ENCODE measurements at regions not wholly inside any gene's neighbourhood (a gene's known extent, or its start where the extent isn't known, plus 50 kb on each side); places are given as distances from the start of the nearest gene placed in this dataset.

DNA sequence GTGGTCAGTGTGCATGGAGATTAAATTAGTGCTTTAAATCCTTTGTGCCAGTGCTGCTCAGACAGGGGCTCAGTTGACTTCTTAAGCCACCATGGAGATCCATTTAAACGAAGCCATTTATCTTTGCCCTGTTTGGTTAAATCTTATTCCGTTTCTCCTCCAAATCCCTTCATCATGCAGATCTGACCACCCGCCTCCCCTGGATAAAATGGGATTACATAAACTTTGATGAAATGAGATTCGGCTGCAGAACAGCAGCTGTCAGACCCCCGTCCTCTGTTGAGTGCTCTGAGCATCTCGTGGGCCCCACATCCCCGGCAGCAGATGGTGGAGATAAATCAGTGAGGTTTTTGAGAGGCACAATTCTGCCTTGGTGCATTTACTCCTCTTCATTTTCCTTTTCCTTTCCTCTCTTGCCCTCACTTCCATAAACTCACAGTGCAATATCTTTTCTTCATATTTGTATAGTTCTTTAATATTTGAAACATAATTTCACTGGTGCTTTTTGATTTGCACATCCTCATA is 84.4 kb upstream of the TWIST2 start:
- TF ChIP-seq POLR2AphosphoS5 (IDR thresholded peaks at IDR 0.05) (no peak), EP300 (IDR thresholded peaks at IDR 0.05) (no peak), POLR2A (IDR thresholded peaks at IDR 0.05) (no peak)
- TF ChIP-seq, protein P1, sequence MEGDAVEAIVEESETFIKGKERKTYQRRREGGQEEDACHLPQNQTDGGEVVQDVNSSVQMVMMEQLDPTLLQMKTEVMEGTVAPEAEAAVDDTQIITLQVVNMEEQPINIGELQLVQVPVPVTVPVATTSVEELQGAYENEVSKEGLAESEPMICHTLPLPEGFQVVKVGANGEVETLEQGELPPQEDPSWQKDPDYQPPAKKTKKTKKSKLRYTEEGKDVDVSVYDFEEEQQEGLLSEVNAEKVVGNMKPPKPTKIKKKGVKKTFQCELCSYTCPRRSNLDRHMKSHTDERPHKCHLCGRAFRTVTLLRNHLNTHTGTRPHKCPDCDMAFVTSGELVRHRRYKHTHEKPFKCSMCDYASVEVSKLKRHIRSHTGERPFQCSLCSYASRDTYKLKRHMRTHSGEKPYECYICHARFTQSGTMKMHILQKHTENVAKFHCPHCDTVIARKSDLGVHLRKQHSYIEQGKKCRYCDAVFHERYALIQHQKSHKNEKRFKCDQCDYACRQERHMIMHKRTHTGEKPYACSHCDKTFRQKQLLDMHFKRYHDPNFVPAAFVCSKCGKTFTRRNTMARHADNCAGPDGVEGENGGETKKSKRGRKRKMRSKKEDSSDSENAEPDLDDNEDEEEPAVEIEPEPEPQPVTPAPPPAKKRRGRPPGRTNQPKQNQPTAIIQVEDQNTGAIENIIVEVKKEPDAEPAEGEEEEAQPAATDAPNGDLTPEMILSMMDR (IDR thresholded peaks at IDR 0.05): no peak

DNA sequence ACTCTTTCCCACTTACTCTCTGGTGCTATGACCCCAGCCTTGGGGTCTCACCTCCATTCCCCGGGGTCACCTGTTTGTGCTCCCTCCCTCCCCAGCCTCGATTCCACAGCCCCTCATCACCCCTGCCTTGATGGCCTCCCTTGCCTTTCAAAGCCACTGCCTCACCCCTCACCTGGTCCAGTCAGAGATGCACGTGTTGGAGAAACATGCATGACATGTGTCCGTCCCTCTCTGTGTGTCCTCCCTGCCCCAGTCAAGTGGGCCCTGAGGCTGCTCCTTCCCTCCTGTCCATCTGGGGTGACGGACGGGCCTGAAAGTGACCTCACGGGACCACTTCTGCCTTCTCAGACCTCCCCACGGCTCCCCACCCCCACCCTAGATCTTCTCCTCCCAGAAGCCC is 82.3 kb upstream of the TWIST2 start:
- no peak for TF ChIP-seq POLR2A (IDR thresholded peaks at IDR 0.05)
- TF ChIP-seq, protein P1 (IDR thresholded peaks at IDR 0.05): no peak
- TF ChIP-seq POLR2AphosphoS5 (IDR thresholded peaks at IDR 0.05): no peak
- no peak for TF ChIP-seq EP300 (IDR thresholded peaks at IDR 0.05)
- peaks cover 42% of the 10 kb centered on the region for H3K27me3 ChIP-seq
- no peak overlapping the region for H3K27ac ChIP-seq
- 63 to 64% methylated on average over 2 to 6 of the region's 8 CpGs for WGBS, 2 donors (ENCODE audit: low coverage in 1 of 2)
- no peaks in the 10 kb centered on the region for H3K4me1 ChIP-seq
- no peak overlapping the region for H3K4me3 ChIP-seq
- no peaks in the 10 kb centered on the region for H3K9me3 ChIP-seq
- no peak for ATAC-seq
- no peaks in the 10 kb centered on the region for H3K36me3 ChIP-seq

More for the DNA sequence above, 84.4 kb upstream of the TWIST2 start:
- no peak overlapping the region for H3K27ac ChIP-seq
- H3K4me3 ChIP-seq: no peak overlapping the region
- no peaks in the 10 kb centered on the region for H3K36me3 ChIP-seq
- no peak for ATAC-seq
- WGBS, 2 donors (ENCODE audit: low coverage in 1 of 2): 46 to 60% methylated on average over 4 to 7 of the region's 7 CpGs
- H3K9me3 ChIP-seq: no peaks in the 10 kb centered on the region
- no peaks in the 10 kb centered on the region for H3K4me1 ChIP-seq
- H3K27me3 ChIP-seq: peaks cover 42% of the 10 kb centered on the region

DNA sequence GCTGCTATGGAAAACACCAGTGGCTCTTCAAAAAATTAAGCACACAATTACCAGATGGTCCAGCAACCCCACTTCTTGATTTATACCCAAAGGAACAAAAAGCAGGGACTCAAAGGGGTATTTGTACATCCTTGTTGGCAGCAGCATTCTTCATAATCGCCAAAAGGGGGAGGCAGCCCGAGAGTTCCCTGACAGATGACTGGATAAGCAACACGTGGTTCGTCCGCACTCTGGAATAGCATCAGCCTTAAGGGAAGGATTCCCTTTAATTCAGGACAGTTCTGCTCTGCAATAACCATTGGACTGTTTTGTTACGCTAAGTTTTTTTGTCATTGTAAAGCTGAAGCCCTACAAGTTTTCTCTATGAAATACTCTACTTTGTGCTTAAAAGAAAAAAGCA is 76.7 kb upstream of the TWIST2 start:
- 23 to 50% methylated on average over 3 to 5 of the region's 6 CpGs for WGBS, 2 donors (ENCODE audit: low coverage in 1 of 2)
- peak; percentile 47 for ATAC-seq
- no peaks in the 10 kb centered on the region for H3K9me3 ChIP-seq
- H3K4me3 ChIP-seq: no peak overlapping the region
- H3K27me3 ChIP-seq: peaks cover 7% of the 10 kb centered on the region
- TF ChIP-seq POLR2A (IDR thresholded peaks at IDR 0.05) (no peak), EP300 (IDR thresholded peaks at IDR 0.05) (no peak), POLR2AphosphoS5 (IDR thresholded peaks at IDR 0.05) (no peak)
- TF ChIP-seq, protein P1 (IDR thresholded peaks at IDR 0.05): peak in 2 of 4 experiments; percentile 9 to 50
- peaks cover 0 to 17% (median 5%) of the 10 kb centered on the region in 3 donors for H3K4me1 ChIP-seq
- H3K27ac ChIP-seq: peak overlapping the region in 2 of 4 donors; percentile 32 to 68
- H3K36me3 ChIP-seq: no peaks in the 10 kb centered on the region

DNA sequence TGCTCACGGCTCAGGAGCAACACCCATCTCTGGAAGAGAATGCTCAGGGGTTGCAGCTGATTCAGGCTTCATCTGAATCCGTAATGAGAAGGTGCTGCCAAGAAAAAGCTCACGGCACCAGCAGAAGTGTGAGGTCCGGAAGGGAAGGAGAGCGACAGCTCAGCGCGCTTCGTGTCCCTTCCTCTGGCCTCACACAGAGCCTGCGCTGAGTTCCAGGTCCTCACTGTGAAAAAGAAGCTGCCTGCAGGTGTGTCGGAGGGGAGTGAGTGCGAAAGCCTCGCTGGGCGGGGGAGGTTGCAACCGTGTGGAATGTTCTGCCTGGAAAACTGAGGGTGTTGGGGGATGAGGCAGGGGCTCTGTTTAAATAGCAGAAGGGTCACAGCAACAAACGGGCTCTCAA is 76.2 kb upstream of the TWIST2 start:
- peak; percentile 43 for ATAC-seq
- Histone ChIP-seq H3K9me3 (no peaks in the 10 kb centered on the region), H3K27ac (peak overlapping the region in 2 of 4 donors; percentile 32 to 68), H3K27me3 (peaks cover 6% of the 10 kb centered on the region), H3K4me1 (peaks cover 0 to 17% (median 5%) of the 10 kb centered on the region in 3 donors), H3K4me3 (peak overlapping the region in 1 of 2 donors; percentile 17), H3K36me3 (no peaks in the 10 kb centered on the region)
- no peak for TF ChIP-seq EP300 (IDR thresholded peaks at IDR 0.05)
- TF ChIP-seq POLR2A (IDR thresholded peaks at IDR 0.05): no peak
- TF ChIP-seq, protein P1 (IDR thresholded peaks at IDR 0.05): no peak
- 30 to 35% methylated on average over 10 to 11 of the region's 15 CpGs for WGBS, 2 donors (ENCODE audit: low coverage in 1 of 2)

DNA sequence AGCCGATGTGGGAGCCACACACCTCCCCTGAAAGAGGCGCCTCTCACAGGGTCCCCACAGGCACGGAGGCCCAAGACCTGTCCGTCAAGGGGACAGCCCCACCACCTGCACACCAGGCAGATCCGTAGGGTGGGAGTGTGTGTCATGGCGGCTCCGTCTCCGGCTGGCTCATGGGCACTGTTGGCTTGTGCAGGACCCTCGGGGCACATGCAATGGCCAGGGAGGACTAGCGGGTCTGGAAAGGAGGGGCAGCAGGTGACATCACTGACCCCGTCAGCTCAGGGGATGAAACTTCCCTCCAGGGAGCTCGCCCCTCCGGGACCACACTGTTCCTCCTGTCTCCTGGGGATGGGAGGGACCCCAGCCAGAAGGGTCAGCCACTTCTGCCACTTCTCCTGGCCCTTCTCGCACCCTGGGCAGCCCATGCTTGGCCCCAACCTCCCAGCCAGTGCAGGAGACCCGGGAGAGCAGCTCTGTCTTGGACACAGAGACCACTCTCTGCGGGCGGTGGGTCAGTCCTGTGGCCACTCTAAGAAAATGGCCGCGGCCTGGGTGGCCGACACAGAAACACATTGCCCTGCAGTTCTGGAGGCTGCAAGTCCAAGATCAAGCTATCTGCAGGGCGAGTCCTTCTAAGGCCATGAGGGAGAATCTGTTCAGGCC is 75.1 kb upstream of the TWIST2 start:
- no peaks in the 10 kb centered on the region for H3K36me3 ChIP-seq
- TF ChIP-seq POLR2AphosphoS5 (IDR thresholded peaks at IDR 0.05) (no peak), EP300 (IDR thresholded peaks at IDR 0.05) (no peak), POLR2A (IDR thresholded peaks at IDR 0.05) (no peak)
- peak overlapping the region in 1 of 4 donors; percentile 68 for H3K27ac ChIP-seq
- H3K4me3 ChIP-seq: no peak overlapping the region
- no peaks in the 10 kb centered on the region for H3K27me3 ChIP-seq
- no peaks in the 10 kb centered on the region for H3K9me3 ChIP-seq
- H3K4me1 ChIP-seq: peaks cover 0 to 17% (median 5%) of the 10 kb centered on the region in 3 donors
- no peak for ATAC-seq
- 82 to 84% methylated on average over 3 to 11 of the region's 21 CpGs for WGBS, 2 donors (ENCODE audit: low coverage in 1 of 2)

Data from gastroesophageal sphincter (tissue), 4 donors.